ENCODE measurements at regions not wholly inside any gene's neighbourhood (a gene's known extent, or its start where the extent isn't known, plus 50 kb on each side); places are given as distances from the start of the nearest gene placed in this dataset.

DNA sequence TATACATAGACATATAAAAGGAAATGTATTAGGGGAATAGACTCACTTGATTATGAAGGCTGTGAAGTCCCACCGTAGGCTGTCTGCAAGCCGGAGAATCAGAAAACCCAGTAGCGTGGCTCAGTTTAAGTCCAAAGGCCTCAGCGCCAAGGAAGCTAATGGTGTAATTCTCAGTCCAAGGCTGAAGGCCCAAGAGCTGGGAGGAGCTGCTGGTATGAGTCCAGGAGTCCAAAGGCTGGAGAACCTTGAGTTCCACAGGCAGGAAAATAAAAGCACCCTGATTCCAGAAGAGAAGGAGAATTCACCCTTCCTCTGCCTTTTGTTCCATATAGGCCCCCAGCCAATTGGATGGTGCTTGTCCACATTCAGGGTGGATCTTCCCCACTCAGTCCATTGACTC, 166.2 kb upstream of the TAC1 start:
- Histone ChIP-seq H3K36me3 (ENCODE audit: insufficient read depth, low read length) (no peaks in the 10 kb centered on the region), H3K4me1 (ENCODE audit: insufficient read depth, low read length, severe bottlenecking) (no peaks in the 10 kb centered on the region), H3K4me2 (ENCODE audit: low read length) (no peak overlapping the region), H3F3A (ENCODE audit: insufficient read depth, low read length) (no peaks in the 10 kb centered on the region), H3K4me3 (ENCODE audit: low read depth, low read length, poor library complexity, severe bottlenecking) (no peak overlapping the region), H3K27me3 (ENCODE audit: insufficient read depth, low read length) (no peaks in the 10 kb centered on the region), H3K9ac (ENCODE audit: low read length) (no peak overlapping the region), H4K20me1 (ENCODE audit: insufficient read depth, low read length) (no peaks in the 10 kb centered on the region), H3K9me2 (ENCODE audit: low read depth, low read length) (no peaks in the 10 kb centered on the region), H3K9me3 (ENCODE audit: low read length) (no peaks in the 10 kb centered on the region), H3K79me2 (ENCODE audit: insufficient read depth, low read length) (no peaks in the 10 kb centered on the region), H3K27ac (ENCODE audit: low read depth, low read length, poor library complexity, severe bottlenecking) (no peak overlapping the region), H2AFZ (ENCODE audit: low read length) (no peak overlapping the region)
- TF ChIP-seq, protein P1, sequence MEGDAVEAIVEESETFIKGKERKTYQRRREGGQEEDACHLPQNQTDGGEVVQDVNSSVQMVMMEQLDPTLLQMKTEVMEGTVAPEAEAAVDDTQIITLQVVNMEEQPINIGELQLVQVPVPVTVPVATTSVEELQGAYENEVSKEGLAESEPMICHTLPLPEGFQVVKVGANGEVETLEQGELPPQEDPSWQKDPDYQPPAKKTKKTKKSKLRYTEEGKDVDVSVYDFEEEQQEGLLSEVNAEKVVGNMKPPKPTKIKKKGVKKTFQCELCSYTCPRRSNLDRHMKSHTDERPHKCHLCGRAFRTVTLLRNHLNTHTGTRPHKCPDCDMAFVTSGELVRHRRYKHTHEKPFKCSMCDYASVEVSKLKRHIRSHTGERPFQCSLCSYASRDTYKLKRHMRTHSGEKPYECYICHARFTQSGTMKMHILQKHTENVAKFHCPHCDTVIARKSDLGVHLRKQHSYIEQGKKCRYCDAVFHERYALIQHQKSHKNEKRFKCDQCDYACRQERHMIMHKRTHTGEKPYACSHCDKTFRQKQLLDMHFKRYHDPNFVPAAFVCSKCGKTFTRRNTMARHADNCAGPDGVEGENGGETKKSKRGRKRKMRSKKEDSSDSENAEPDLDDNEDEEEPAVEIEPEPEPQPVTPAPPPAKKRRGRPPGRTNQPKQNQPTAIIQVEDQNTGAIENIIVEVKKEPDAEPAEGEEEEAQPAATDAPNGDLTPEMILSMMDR (IDR thresholded peaks at IDR 0.05; ENCODE audit: low read length): no peak
- TF ChIP-seq EZH2 (IDR thresholded peaks at IDR 0.05; ENCODE audit: borderline replicate concordance, low read length): no peak

DNA sequence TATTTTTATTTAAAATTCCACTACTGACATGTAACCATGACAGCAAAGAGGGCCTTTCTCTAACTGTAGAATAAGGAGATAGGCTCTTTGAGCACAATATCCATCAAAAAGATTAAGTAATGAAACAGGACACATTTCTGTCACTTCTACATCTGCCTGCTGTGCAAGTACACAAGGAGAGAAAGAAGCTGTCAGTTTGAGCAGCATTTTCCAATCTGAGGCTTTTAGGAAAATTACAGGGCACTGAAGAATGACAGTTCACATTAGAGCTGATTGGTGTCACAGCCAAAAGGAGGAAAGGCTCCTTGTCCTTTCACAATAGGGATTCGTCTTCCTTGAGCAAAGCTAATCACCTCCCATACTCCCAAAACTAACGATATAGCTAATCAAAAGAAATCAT, 158.8 kb upstream of the TAC1 start:
- Histone ChIP-seq H3K27ac (ENCODE audit: low read depth, low read length, poor library complexity, severe bottlenecking) (no peak overlapping the region), H3K4me1 (ENCODE audit: insufficient read depth, low read length, severe bottlenecking) (no peaks in the 10 kb centered on the region), H3K36me3 (ENCODE audit: insufficient read depth, low read length) (no peaks in the 10 kb centered on the region), H3K9me3 (ENCODE audit: low read length) (no peaks in the 10 kb centered on the region), H2AFZ (ENCODE audit: low read length) (no peak overlapping the region), H3K27me3 (ENCODE audit: insufficient read depth, low read length) (no peaks in the 10 kb centered on the region), H3K9me2 (ENCODE audit: low read depth, low read length) (no peaks in the 10 kb centered on the region), H3F3A (ENCODE audit: insufficient read depth, low read length) (no peaks in the 10 kb centered on the region), H3K9ac (ENCODE audit: low read length) (no peak overlapping the region), H3K4me3 (ENCODE audit: low read depth, low read length, poor library complexity, severe bottlenecking) (no peak overlapping the region), H4K20me1 (ENCODE audit: insufficient read depth, low read length) (no peaks in the 10 kb centered on the region), H3K4me2 (ENCODE audit: low read length) (no peak overlapping the region), H3K79me2 (ENCODE audit: insufficient read depth, low read length) (no peaks in the 10 kb centered on the region; the same call in 1 of the 2 replicates)
- no peak for TF ChIP-seq EZH2 (IDR thresholded peaks at IDR 0.05; ENCODE audit: borderline replicate concordance, low read length)
- TF ChIP-seq, protein P1 (IDR thresholded peaks at IDR 0.05; ENCODE audit: low read length): no peak

DNA sequence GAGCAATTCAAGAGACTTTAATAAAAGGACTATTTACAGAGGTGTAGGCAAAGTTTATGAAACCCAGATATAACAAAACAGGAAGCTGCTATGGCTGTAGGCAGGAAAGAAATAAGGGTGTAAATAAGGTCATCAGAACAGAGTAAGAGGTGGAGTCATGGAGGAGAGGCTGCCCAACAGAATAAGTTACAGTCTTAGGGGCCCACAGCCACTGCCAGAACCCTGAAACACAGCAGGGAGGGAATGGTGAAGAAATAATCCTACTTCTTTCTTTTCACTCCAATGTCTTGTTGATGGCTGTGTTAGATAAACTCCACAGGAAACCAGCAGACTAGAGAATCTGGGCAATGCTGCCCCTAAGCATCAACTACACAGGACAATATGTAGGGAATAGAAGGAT, 155.8 kb upstream of the TAC1 start:
- no peak overlapping the region for H3K9ac ChIP-seq (ENCODE audit: low read length)
- H3K27me3 ChIP-seq (ENCODE audit: insufficient read depth, low read length): no peaks in the 10 kb centered on the region
- no peaks in the 10 kb centered on the region for H3F3A ChIP-seq (ENCODE audit: insufficient read depth, low read length)
- no peak overlapping the region for H2AFZ ChIP-seq (ENCODE audit: low read length)
- no peak overlapping the region for H3K4me3 ChIP-seq (ENCODE audit: low read depth, low read length, poor library complexity, severe bottlenecking)
- TF ChIP-seq, protein P1 (IDR thresholded peaks at IDR 0.05; ENCODE audit: low read length): no peak
- TF ChIP-seq EZH2 (IDR thresholded peaks at IDR 0.05; ENCODE audit: borderline replicate concordance, low read length): no peak
- H3K4me1 ChIP-seq (ENCODE audit: insufficient read depth, low read length, severe bottlenecking): no peaks in the 10 kb centered on the region
- H3K9me2 ChIP-seq (ENCODE audit: low read depth, low read length): peaks cover 3% of the 10 kb centered on the region; the same call in 1 of the 2 replicates
- no peaks in the 10 kb centered on the region for H3K36me3 ChIP-seq (ENCODE audit: insufficient read depth, low read length)
- no peaks in the 10 kb centered on the region for H3K9me3 ChIP-seq (ENCODE audit: low read length)
- no peak overlapping the region for H3K4me2 ChIP-seq (ENCODE audit: low read length)
- H3K79me2 ChIP-seq (ENCODE audit: insufficient read depth, low read length): no peaks in the 10 kb centered on the region; the same call in 1 of the 2 replicates
- H3K27ac ChIP-seq (ENCODE audit: low read depth, low read length, poor library complexity, severe bottlenecking): no peak overlapping the region
- no peaks in the 10 kb centered on the region for H4K20me1 ChIP-seq (ENCODE audit: insufficient read depth, low read length)

All from OCI-LY1 (cell line).